ENCODE measurements at regions not wholly inside any gene's neighbourhood (a gene's known extent, or its start where the extent isn't known, plus 50 kb on each side); places are given as distances from the start of the nearest gene placed in this dataset.

DNA sequence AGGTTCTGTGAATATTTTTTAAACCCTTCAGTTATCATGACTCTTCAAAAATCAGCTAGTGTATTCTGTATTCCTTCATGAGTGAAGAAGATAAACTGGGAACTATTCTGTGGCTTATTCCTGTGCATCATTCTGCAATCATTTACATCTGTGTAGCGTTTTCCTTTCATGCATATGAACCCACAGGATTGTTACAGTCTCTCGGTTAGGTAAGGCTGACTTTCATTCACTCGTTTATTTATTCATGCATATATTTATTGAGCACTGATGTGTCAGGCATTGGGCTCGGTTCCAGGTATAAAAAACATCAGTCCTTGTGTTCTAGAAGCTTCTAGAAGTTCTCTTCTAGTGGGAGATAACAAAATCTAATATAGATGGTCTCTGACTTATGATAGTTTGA is 318.4 kb downstream of the MAN2A1 start:
- H3K27ac Mint-ChIP-seq (ENCODE audit: unreplicated experiment), result no peak overlapping the region
- no peaks in the 10 kb centered on the region for H3K36me3 Mint-ChIP-seq (ENCODE audit: insufficient read depth, unreplicated experiment)
- H3K4me3 Mint-ChIP-seq (ENCODE audit: unreplicated experiment), result no peak overlapping the region
- H3K4me1 Mint-ChIP-seq (ENCODE audit: low read depth, unreplicated experiment), result no peaks in the 10 kb centered on the region
- intact Hi-C loops (cut with micrococcal nuclease; ENCODE audit: unreplicated experiment), result no loop called here
- H3K9me3 Mint-ChIP-seq (ENCODE audit: unreplicated experiment), result peaks cover 6% of the 10 kb centered on the region
- no peaks in the 10 kb centered on the region for H3K27me3 Mint-ChIP-seq (ENCODE audit: insufficient read depth, unreplicated experiment)
- no peaks in the 10 kb centered on the region for H3K36me3 ChIP-seq (ENCODE audit: control insufficient read depth, insufficient read depth, low read length)
- CTCF ChIA-PET, result no interaction called here
- H3K27me3 ChIP-seq (replicated peaks; ENCODE audit: control insufficient read depth, insufficient read depth, low read length), result no peaks in the 10 kb centered on the region
- no peak for DNase-seq
- TF ChIP-seq CTCF (IDR thresholded peaks at IDR 0.05; ENCODE audit: insufficient read depth in 1 of 2, low read depth in 1 of 2, low read length in 1 of 2, severe bottlenecking in 1 of 2, unreplicated experiment in 1 of 2), result no peak
- POLR2A ChIA-PET, result no interaction called here
- no peak overlapping the region for H3K4me3 ChIP-seq (ENCODE audit: low read depth, low read length)
- BruUV-seq (replicated peaks), result no TSS peak
- no peaks in the 10 kb centered on the region for H3K4me1 ChIP-seq
- H3K9me3 ChIP-seq, result no peaks in the 10 kb centered on the region

GRCh38 chr5:110012145-110012544 is 322.4 kb downstream of the MAN2A1 start:
- Histone ChIP-seq H3K36me3 (ENCODE audit: control insufficient read depth, insufficient read depth, low read length) (no peaks in the 10 kb centered on the region), H3K4me3 (ENCODE audit: low read depth, low read length) (no peak overlapping the region), H3K4me1 (no peaks in the 10 kb centered on the region), H3K9me3 (no peaks in the 10 kb centered on the region), H3K27me3 (replicated peaks; ENCODE audit: control insufficient read depth, insufficient read depth, low read length) (no peaks in the 10 kb centered on the region)
- intact Hi-C loops (cut with micrococcal nuclease; ENCODE audit: unreplicated experiment), result no loop called here
- Mint-ChIP-seq H3K4me3 (ENCODE audit: unreplicated experiment) (no peak overlapping the region), H3K27ac (ENCODE audit: unreplicated experiment) (no peak overlapping the region), H3K9me3 (ENCODE audit: unreplicated experiment) (peaks cover 15% of the 10 kb centered on the region), H3K4me1 (ENCODE audit: low read depth, unreplicated experiment) (no peaks in the 10 kb centered on the region), H3K36me3 (ENCODE audit: insufficient read depth, unreplicated experiment) (no peaks in the 10 kb centered on the region), H3K27me3 (ENCODE audit: insufficient read depth, unreplicated experiment) (no peaks in the 10 kb centered on the region)
- TF ChIP-seq CTCF (IDR thresholded peaks at IDR 0.05; ENCODE audit: insufficient read depth in 1 of 2, low read depth in 1 of 2, low read length in 1 of 2, severe bottlenecking in 1 of 2, unreplicated experiment in 1 of 2), result no peak
- ChIA-PET POLR2A (no interaction called here), CTCF (no interaction called here)
- BruUV-seq (replicated peaks), result no TSS peak
- no peak for DNase-seq

DNA sequence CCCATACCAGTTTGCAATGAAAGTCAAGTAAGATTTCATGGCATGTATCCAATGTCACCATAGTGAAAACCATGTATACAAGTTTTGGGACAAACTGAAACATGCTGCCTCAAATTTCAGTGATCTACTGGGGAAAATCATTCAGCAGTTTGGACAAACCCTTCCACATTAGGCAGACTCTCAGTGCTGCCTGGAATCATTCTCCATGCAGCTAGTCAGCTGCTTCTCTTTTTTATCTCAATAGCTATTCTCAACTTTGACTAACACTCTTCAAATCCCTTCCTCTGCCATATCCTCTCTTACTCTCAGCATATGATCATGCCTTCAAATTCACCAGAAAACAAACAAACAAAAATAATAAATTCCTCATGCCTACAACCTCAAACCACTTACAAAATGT is 323.3 kb downstream of the MAN2A1 start:
- no peak for DNase-seq
- intact Hi-C loops (cut with micrococcal nuclease; ENCODE audit: unreplicated experiment), result no loop called here
- Mint-ChIP-seq H3K4me3 (ENCODE audit: unreplicated experiment) (no peak overlapping the region), H3K4me1 (ENCODE audit: low read depth, unreplicated experiment) (no peaks in the 10 kb centered on the region), H3K9me3 (ENCODE audit: unreplicated experiment) (peaks cover 15% of the 10 kb centered on the region), H3K27me3 (ENCODE audit: insufficient read depth, unreplicated experiment) (no peaks in the 10 kb centered on the region), H3K36me3 (ENCODE audit: insufficient read depth, unreplicated experiment) (no peaks in the 10 kb centered on the region), H3K27ac (ENCODE audit: unreplicated experiment) (no peak overlapping the region)
- Histone ChIP-seq H3K27me3 (replicated peaks; ENCODE audit: control insufficient read depth, insufficient read depth, low read length) (no peaks in the 10 kb centered on the region), H3K36me3 (ENCODE audit: control insufficient read depth, insufficient read depth, low read length) (no peaks in the 10 kb centered on the region), H3K4me1 (no peaks in the 10 kb centered on the region), H3K9me3 (no peaks in the 10 kb centered on the region), H3K4me3 (ENCODE audit: low read depth, low read length) (no peak overlapping the region)
- BruUV-seq (replicated peaks), result no TSS peak
- no peak for TF ChIP-seq CTCF (IDR thresholded peaks at IDR 0.05; ENCODE audit: insufficient read depth in 1 of 2, low read depth in 1 of 2, low read length in 1 of 2, severe bottlenecking in 1 of 2, unreplicated experiment in 1 of 2)
- CTCF ChIA-PET, result no interaction called here
- POLR2A ChIA-PET, result no interaction called here
